Endothelial cell of umbilical vein (primary cell): ENCODE measurements at regions not wholly inside any gene's neighbourhood (a gene's known extent, or its start where the extent isn't known, plus 50 kb on each side); places are given as distances from the start of the nearest gene placed in this dataset.

ENCODE experiments used
- BruUV-seq: library from RNA; stranded (reverse); fragments of 400-500 nt; replicated peaks from 2 replicates; lab custom pipeline; 2021; lab: Mats Ljungman, UMichigan
- CTCF ChIA-PET: fragments of 300-600, 350-600 bp; sonication (Branson Sonifier 250); formaldehyde crosslinking; loops from one replicate; lab custom pipeline; 2021; ENCODE audit warnings: antibody characterized with exemption, inconsistent platforms; lab: Charles Lee
- POLR2A ChIA-PET: fragments of 300-600, 350-600 bp; sonication (Branson Sonifier 250); formaldehyde crosslinking; loops from one replicate; lab custom pipeline; 2021; ENCODE audit warnings: antibody characterized with exemption, inconsistent platforms; lab: Charles Lee
- DNase-seq: peaks from one replicate; pipeline ENCODE4 v3.0.0-alpha.2; 2011; ENCODE audit warnings: low read depth, low spot score
- FAIRE-seq: peaks from 2 replicates; lab custom pipeline; 2011; peaks lifted over from hg19 to GRCh38; lab: Jason Lieb, UNC
- H2AFZ ChIP-seq: 2 replicates; pipeline ENCODE4 v1.6.0; 2012; ENCODE audit warnings: low read depth, low read length, control low read depth, inconsistent platforms
- H3K27ac ChIP-seq: 2 replicates; pipeline ENCODE4 v1.5.1; 2011; ENCODE audit warnings: low read depth, mild to moderate bottlenecking, control low read depth, low read length, moderate library complexity; ENCODE audit not compliant: insufficient read depth
- H3K27me3 ChIP-seq, 2 experiments: 2 replicates each; pipeline versions ENCODE4 v1.6.0 to v1.6.1; 2011; ENCODE audit warnings: low read length in 2 of 2, mixed read lengths in 1 of 2; ENCODE audit not compliant: control insufficient read depth in 2 of 2, insufficient read depth in 2 of 2
- H3K36me3 ChIP-seq, 2 experiments: 2 replicates in 1 of 2; 3 replicates in 1 of 2; pipeline ENCODE4 v1.5.1; 2011; ENCODE audit warnings: low read length in 2 of 2, mild to moderate bottlenecking in 1 of 2, moderate library complexity in 1 of 2; ENCODE audit not compliant: control insufficient read depth in 2 of 2, insufficient read depth in 2 of 2; ENCODE audit errors: extremely low read depth in 1 of 2
- H3K4me1 ChIP-seq: 3 replicates; pipeline ENCODE4 v1.5.1; 2011; ENCODE audit warnings: mild to moderate bottlenecking, low read length; ENCODE audit not compliant: control insufficient read depth, insufficient read depth; ENCODE audit errors: extremely low read depth
- H3K4me2 ChIP-seq: 2 replicates; pipeline ENCODE4 v1.6.1; 2011; ENCODE audit warnings: low read length, control low read depth, mixed read lengths; ENCODE audit not compliant: insufficient read depth
- H3K4me3 ChIP-seq, 3 experiments: fragments of 200-600 bp in 1 of 3; sonication (generic), shearing (Covaris generic) in 1 of 3; replicated peaks in 1 of 3; 2 replicates each; pipeline ENCODE4 v1.5.1; 2011 to 2016; ENCODE audit warnings: control low read depth in 3 of 3, low read length in 3 of 3, mild to moderate bottlenecking in 2 of 3, inconsistent platforms in 1 of 3, low read depth in 1 of 3, moderate library complexity in 1 of 3; ENCODE audit not compliant: insufficient read depth in 1 of 3
- H3K79me2 ChIP-seq: 2 replicates; pipeline ENCODE4 v1.6.0; 2012; ENCODE audit warnings: low read length, inconsistent platforms; ENCODE audit not compliant: control insufficient read depth, insufficient read depth
- H3K9ac ChIP-seq: replicated peaks from 2 replicates; pipeline ENCODE3; 2011; ENCODE audit warnings: low read length, control low read depth; ENCODE audit not compliant: insufficient read depth; ENCODE audit errors: extremely low read depth
- H3K9me1 ChIP-seq: replicated peaks from 3 replicates; pipeline ENCODE4 v1.6.0; 2011; ENCODE audit warnings: mild to moderate bottlenecking, low read length; ENCODE audit not compliant: control insufficient read depth, insufficient read depth; ENCODE audit errors: extremely low read depth
- H3K9me3 ChIP-seq: replicated peaks from 2 replicates; pipeline ENCODE4 v1.5.1; 2012; ENCODE audit warnings: low read length, inconsistent platforms; ENCODE audit not compliant: control insufficient read depth, insufficient read depth
- H4K20me1 ChIP-seq: replicated peaks from 2 replicates; pipeline ENCODE3; 2011; ENCODE audit warnings: mild to moderate bottlenecking, low read length; ENCODE audit not compliant: control insufficient read depth, insufficient read depth; ENCODE audit errors: extremely low read depth
- CTCF ChIP-seq, 2 donors: IDR thresholded peaks; 1 replicate in 1 of 2; 2 replicates in 1 of 2; pipeline ENCODE4 v1.5.1; 2011; ENCODE audit warnings: low read length in 2 of 2, mild to moderate bottlenecking in 2 of 2, moderate library complexity in 2 of 2, control low read depth in 1 of 2, inconsistent platforms in 1 of 2, low read depth in 1 of 2; ENCODE audit not compliant: insufficient read depth in 1 of 2; ENCODE audit errors: extremely low read depth in 1 of 2
- EZH2 ChIP-seq: IDR thresholded peaks from 2 replicates; pipeline ENCODE4 v1.6.1; 2012; ENCODE audit warnings: borderline replicate concordance, low read depth, mild to moderate bottlenecking, moderate library complexity, low read length, inconsistent platforms; ENCODE audit not compliant: severe bottlenecking
- FOS ChIP-seq: IDR thresholded peaks from 2 replicates; pipeline ENCODE4 v1.6.1; 2011; ENCODE audit warnings: mild to moderate bottlenecking, low read length, moderate library complexity, borderline replicate concordance; ENCODE audit not compliant: insufficient read depth
- GATA2 ChIP-seq: IDR thresholded peaks from 2 replicates; pipeline ENCODE4 v1.7.0; 2011; ENCODE audit warnings: low read depth, mild to moderate bottlenecking, moderate library complexity, mixed read lengths, low read length; ENCODE audit not compliant: insufficient read length, insufficient read depth
- JUN ChIP-seq: IDR thresholded peaks from 2 replicates; pipeline ENCODE4 v1.6.1; 2011; ENCODE audit warnings: borderline replicate concordance, low read depth; ENCODE audit not compliant: insufficient read length, insufficient read depth
- MYC ChIP-seq: IDR thresholded peaks from one replicate; pipeline ENCODE4 v1.6.1; 2011; ENCODE audit warnings: mild to moderate bottlenecking, low read depth, low read length
- POLR2A ChIP-seq: IDR thresholded peaks from 2 replicates; pipeline ENCODE4 v1.6.1; 2012; ENCODE audit warnings: low read depth, mild to moderate bottlenecking, control low read depth, low read length
- POLR2AphosphoS5 ChIP-seq: IDR thresholded peaks from 2 replicates; pipeline ENCODE4 v1.6.1; 2012; ENCODE audit warnings: low read depth, mild to moderate bottlenecking, control low read depth, low read length, moderate library complexity; ENCODE audit not compliant: insufficient read depth
- dilution Hi-C: fragments of 300-500 bp; cut with MboI; formaldehyde crosslinking; loops from one replicate; pipeline ENCODE4 v1.15.0; 2019; ENCODE audit warnings: low sequenced_read_pairs; ENCODE audit not compliant: extremely low pct_ligation_motif_present
- intact Hi-C: fragments of 100-400 bp; cut with micrococcal nuclease; formaldehyde crosslinking; loops from one replicate; pipeline ENCODE4 v1.10.0; 2022
- TF ChIP-seq, protein P1 (sequence below): IDR thresholded peaks from 2 replicates; pipeline ENCODE4 v1.6.1; 2011; ENCODE audit not compliant: insufficient read depth, insufficient read length

DNA sequence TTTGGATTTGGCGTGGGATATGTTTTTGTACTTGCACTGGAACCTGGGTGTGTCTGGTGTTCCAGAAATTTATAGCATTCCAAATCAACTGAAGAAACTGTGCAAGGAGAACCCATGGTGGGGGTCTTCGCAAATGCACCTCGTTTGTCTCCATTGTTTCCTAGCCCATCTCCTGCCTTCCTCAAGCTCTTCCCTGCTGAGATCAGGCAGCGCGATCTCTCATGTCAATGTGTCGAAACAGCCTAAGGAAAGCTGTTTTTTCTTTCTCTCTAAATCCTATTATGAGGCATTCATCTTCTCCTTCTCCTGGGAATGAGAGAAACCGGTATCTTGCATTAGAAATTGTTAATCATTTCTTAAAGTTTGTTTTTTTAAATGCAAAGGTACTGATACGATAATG is 131.0 kb downstream of the KLF5 start:
- Histone ChIP-seq H3K9ac (no peak overlapping the region), H3K36me3 (no peaks in the 10 kb centered on the region), H3K4me2 (no peak overlapping the region), H3K79me2 (no peaks in the 10 kb centered on the region), H3K4me3 (no peak overlapping the region), H3K9me1 (no peaks in the 10 kb centered on the region), H3K9me3 (no peaks in the 10 kb centered on the region), H3K27ac (no peak overlapping the region), H3K27me3 (no peaks in the 10 kb centered on the region), H2AFZ (no peak overlapping the region), H4K20me1 (no peaks in the 10 kb centered on the region), H3K4me1 (no peaks in the 10 kb centered on the region)
- intact Hi-C loops: no loop called here
- dilution Hi-C loops: no loop called here
- no peak for FAIRE-seq
- DNase-seq: no peak
- TF ChIP-seq CTCF (IDR thresholded peaks at IDR 0.05; ENCODE audit: extremely low read depth in 1 of 2, insufficient read depth in 1 of 2, low read depth in 1 of 2, low read length in 2 of 2) (no peak), POLR2A (no peak), MYC (no peak), JUN (no peak), POLR2AphosphoS5 (no peak), GATA2 (no peak), EZH2 (no peak), FOS (no peak)
- TF ChIP-seq, protein P1, sequence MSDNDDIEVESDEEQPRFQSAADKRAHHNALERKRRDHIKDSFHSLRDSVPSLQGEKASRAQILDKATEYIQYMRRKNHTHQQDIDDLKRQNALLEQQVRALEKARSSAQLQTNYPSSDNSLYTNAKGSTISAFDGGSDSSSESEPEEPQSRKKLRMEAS: no peak
- BruUV-seq: no TSS peak
- ChIA-PET CTCF (interaction anchor here (1.5 kb wide), 1 partner anchor 15 kb away, joined by 3 read pairs; no protein-coding TSS in a partner anchor), POLR2A (no interaction called here)
